BLaER1 treated with 17β-estradiol and CSF1 and Interleukin-3, amounts not matched to agents 10 nM and 100 nM (cell line): ENCODE measurements at regions not wholly inside any gene's neighbourhood (a gene's known extent, or its start where the extent isn't known, plus 50 kb on each side); places are given as distances from the start of the nearest gene placed in this dataset.

Source experiments
- H3K27ac ChIP-seq, 11 experiments: shearing (Covaris generic); formaldehyde crosslinking; 2 replicates each; pipeline ENCODE4 v1.8.1; 2022
- H3K27me3 ChIP-seq, 11 experiments: shearing (Covaris generic); formaldehyde crosslinking; 2 replicates each; pipeline ENCODE4 v1.8.1; 2022
- H3K36me3 ChIP-seq, 11 experiments: shearing (Covaris generic); formaldehyde crosslinking; 2 replicates each; pipeline ENCODE4 v1.8.1; 2022
- H3K4me1 ChIP-seq, 10 experiments: shearing (Covaris generic); formaldehyde crosslinking; 2 replicates each; pipeline ENCODE4 v1.8.1; 2022
- H3K4me2 ChIP-seq, 11 experiments: shearing (Covaris generic); formaldehyde crosslinking; 2 replicates each; pipeline ENCODE4 v1.8.1; 2022
- H3K4me3 ChIP-seq, 10 experiments: shearing (Covaris generic); formaldehyde crosslinking; 2 replicates each; pipeline ENCODE4 v1.8.1; 2022
- H3K9ac ChIP-seq, 11 experiments: shearing (Covaris generic); formaldehyde crosslinking; 2 replicates each; pipeline ENCODE4 v1.8.1; 2022
- H3K9me3 ChIP-seq, 11 experiments: shearing (Covaris generic); formaldehyde crosslinking; replicated peaks in 1 of 11; 2 replicates each; pipeline ENCODE4 v1.8.1; 2022
- H4K20me1 ChIP-seq, 11 experiments: shearing (Covaris generic); formaldehyde crosslinking; 2 replicates each; pipeline ENCODE4 v1.8.1; 2022
- Cebpa-rat ChIP-seq, 11 experiments: shearing (Covaris generic); IDR thresholded peaks; 2 replicates each; pipeline ENCODE4 v1.8.1; 2022

GRCh38 chr5:125205601-125206225 is 459.3 kb upstream of the ZNF608 start:
- no peak for TF ChIP-seq Cebpa-rat (IDR thresholded peaks at IDR 0.05)
- no peaks in the 10 kb centered on the region for H4K20me1 ChIP-seq
- H3K9me3 ChIP-seq = peaks cover 0 to 5% (median 0%) of the 10 kb centered on the region in 11 experiments; a peak in 1 of 22 replicates
- H3K9ac ChIP-seq = no peak overlapping the region
- no peaks in the 10 kb centered on the region for H3K36me3 ChIP-seq
- no peak overlapping the region for H3K27ac ChIP-seq
- H3K4me2 ChIP-seq = no peak overlapping the region
- H3K4me1 ChIP-seq = no peaks in the 10 kb centered on the region
- no peak overlapping the region for H3K4me3 ChIP-seq
- H3K27me3 ChIP-seq = no peaks in the 10 kb centered on the region

GRCh38 chr5:125207856-125208255 is 461.4 kb upstream of the ZNF608 start:
- Histone ChIP-seq H3K27me3 (no peaks in the 10 kb centered on the region), H3K36me3 (no peaks in the 10 kb centered on the region), H3K27ac (no peak overlapping the region), H3K4me2 (no peak overlapping the region), H3K9ac (no peak overlapping the region), H3K4me1 (no peaks in the 10 kb centered on the region), H4K20me1 (no peaks in the 10 kb centered on the region), H3K4me3 (no peak overlapping the region), H3K9me3 (peaks cover 0 to 5% (median 0%) of the 10 kb centered on the region in 11 experiments; a peak in 1 of 22 replicates)
- TF ChIP-seq Cebpa-rat (IDR thresholded peaks at IDR 0.05) = no peak

DNA sequence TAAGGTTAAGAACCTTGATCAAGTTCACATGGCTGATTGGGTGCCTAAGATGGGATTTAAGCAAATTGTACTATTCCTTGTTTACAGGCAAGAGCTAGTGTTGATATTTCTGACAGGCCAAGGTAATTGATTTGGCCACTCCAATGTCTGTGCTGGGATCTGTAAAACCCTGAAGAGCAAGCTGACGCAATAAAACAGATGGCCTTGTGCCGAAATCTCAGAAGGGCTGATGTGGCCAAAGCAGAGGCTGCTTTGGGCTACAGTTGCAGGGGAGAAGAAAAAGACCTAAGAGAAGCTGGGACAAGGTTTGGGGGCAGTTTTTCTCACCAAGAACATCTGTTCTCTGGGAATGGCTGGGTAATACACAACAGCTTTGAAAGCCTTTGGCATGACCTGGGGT is 463.2 kb upstream of the ZNF608 start:
- H3K27me3 ChIP-seq = no peaks in the 10 kb centered on the region
- no peaks in the 10 kb centered on the region for H3K4me1 ChIP-seq
- H3K9me3 ChIP-seq = peaks cover 0 to under 1% (median 0%) of the 10 kb centered on the region in 11 experiments; a peak in 1 of 22 replicates
- no peaks in the 10 kb centered on the region for H4K20me1 ChIP-seq
- H3K27ac ChIP-seq = no peak overlapping the region
- no peak for TF ChIP-seq Cebpa-rat (IDR thresholded peaks at IDR 0.05)
- no peaks in the 10 kb centered on the region for H3K36me3 ChIP-seq
- H3K4me3 ChIP-seq = no peak overlapping the region
- no peak overlapping the region for H3K4me2 ChIP-seq
- no peak overlapping the region for H3K9ac ChIP-seq

DNA sequence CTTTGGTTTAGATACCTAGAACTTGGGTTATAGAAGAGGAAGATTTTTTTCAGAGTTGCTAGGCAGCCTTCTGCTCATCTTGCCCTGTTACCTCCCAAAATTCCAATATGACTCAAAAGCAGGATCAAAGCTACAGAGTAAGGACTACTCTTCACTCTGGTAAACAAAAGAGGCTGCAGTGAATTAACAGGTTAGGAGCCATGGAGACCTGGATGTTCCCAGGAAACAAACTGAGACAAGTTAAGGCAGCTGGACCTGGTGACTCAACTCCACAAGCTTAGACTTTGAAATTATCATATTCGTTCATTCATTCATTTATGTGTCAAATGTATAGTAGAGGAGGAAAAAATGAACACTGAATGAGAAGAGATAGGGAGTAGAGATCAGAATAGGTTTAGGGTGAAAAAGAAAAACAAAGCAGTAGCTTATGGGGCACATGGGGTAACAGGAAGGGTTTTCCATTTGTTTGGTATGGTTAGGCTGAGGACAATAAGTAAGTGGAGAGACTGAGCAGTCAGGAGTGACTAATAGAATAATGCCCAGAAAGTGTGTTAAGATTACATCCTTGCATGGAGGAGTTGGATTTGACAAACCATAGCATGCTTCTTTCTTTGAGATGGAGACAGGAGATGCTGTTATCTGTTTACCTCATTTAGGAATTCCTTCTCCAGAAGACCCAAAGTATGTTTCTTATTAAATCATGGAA is 464.0 kb upstream of the ZNF608 start:
- H3K27me3 ChIP-seq = no peaks in the 10 kb centered on the region
- no peak for TF ChIP-seq Cebpa-rat (IDR thresholded peaks at IDR 0.05)
- H3K4me2 ChIP-seq = no peak overlapping the region
- H3K36me3 ChIP-seq = no peaks in the 10 kb centered on the region
- H3K27ac ChIP-seq = no peak overlapping the region
- H3K9me3 ChIP-seq = no peaks in the 10 kb centered on the region
- no peaks in the 10 kb centered on the region for H3K4me1 ChIP-seq
- no peak overlapping the region for H3K9ac ChIP-seq
- no peak overlapping the region for H3K4me3 ChIP-seq
- no peaks in the 10 kb centered on the region for H4K20me1 ChIP-seq

GRCh38 chr5:125214080-125214479 is 467.6 kb upstream of the ZNF608 start:
- Histone ChIP-seq H3K4me2 (no peak overlapping the region), H3K27me3 (no peaks in the 10 kb centered on the region), H3K9me3 (peaks cover 0 to under 1% (median 0%) of the 10 kb centered on the region in 11 experiments; a peak in 3 of 22 replicates), H3K9ac (no peak overlapping the region), H3K4me3 (no peak overlapping the region), H3K27ac (no peak overlapping the region), H4K20me1 (no peaks in the 10 kb centered on the region), H3K4me1 (no peaks in the 10 kb centered on the region), H3K36me3 (no peaks in the 10 kb centered on the region)
- no peak for TF ChIP-seq Cebpa-rat (IDR thresholded peaks at IDR 0.05)

- Histone ChIP-seq H3K9ac (no peak overlapping the region), H3K4me2 (no peak overlapping the region), H3K4me3 (no peak overlapping the region), H3K27ac (no peak overlapping the region), H3K9me3 (peaks cover 0 to 6% (median 0%) of the 10 kb centered on the region in 11 experiments; a peak in 3 of 22 replicates), H3K36me3 (no peaks in the 10 kb centered on the region), H3K27me3 (no peaks in the 10 kb centered on the region), H4K20me1 (no peaks in the 10 kb centered on the region), H3K4me1 (no peaks in the 10 kb centered on the region)
- TF ChIP-seq Cebpa-rat (IDR thresholded peaks at IDR 0.05) = no peak
Observed at GRCh38 chr5:125215593-125215992, 469.2 kb upstream of the ZNF608 start.

DNA sequence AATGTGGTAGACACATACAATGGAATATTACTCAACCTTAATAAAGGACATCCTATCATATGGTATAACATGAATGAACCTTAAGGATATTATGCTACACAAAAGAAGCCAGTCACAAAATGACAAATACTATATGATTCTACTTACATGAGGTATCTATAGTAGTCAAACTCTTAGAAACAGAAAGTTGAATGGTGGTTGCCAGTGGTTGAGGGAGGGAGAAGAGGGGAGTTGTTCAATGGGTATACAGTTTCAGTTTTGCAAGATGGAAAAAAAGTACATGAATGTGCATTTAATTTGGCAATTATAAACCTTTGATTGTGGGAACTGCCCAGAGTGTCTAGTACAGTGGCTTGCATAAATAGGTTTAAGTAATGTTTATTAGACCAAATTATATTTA is 473.3 kb upstream of the ZNF608 start:
- peaks cover 0 to 6% (median 0%) of the 10 kb centered on the region in 11 experiments; a peak in 3 of 22 replicates for H3K9me3 ChIP-seq
- no peak overlapping the region for H3K9ac ChIP-seq
- no peak overlapping the region for H3K4me3 ChIP-seq
- no peaks in the 10 kb centered on the region for H3K4me1 ChIP-seq
- H3K27me3 ChIP-seq = no peaks in the 10 kb centered on the region
- no peak overlapping the region for H3K27ac ChIP-seq
- H3K36me3 ChIP-seq = no peaks in the 10 kb centered on the region
- TF ChIP-seq Cebpa-rat (IDR thresholded peaks at IDR 0.05) = no peak
- H3K4me2 ChIP-seq = no peak overlapping the region
- H4K20me1 ChIP-seq = no peaks in the 10 kb centered on the region

DNA sequence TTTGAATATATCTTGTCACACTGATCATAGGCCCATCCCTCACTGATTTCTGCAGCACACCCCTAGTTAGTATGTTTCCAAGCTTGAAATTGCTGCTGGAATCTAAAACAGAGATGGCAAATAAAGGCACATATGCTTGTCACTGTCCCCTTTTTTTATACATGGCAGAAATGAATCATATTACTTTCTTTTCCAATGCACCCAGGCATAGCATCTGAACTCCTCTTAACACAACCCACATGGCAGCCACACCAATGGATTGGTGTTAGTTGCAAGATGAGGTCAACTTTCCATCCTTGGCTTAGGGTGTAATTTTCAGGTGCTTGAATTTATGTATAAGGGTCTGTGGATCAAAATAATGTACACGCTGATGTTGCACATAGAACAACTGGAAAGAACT is 473.8 kb upstream of the ZNF608 start:
- no peak for TF ChIP-seq Cebpa-rat (IDR thresholded peaks at IDR 0.05)
- Histone ChIP-seq H3K9ac (no peak overlapping the region), H3K36me3 (no peaks in the 10 kb centered on the region), H4K20me1 (no peaks in the 10 kb centered on the region), H3K27me3 (no peaks in the 10 kb centered on the region), H3K27ac (no peak overlapping the region), H3K9me3 (peaks cover 0 to 6% (median 0%) of the 10 kb centered on the region in 11 experiments; a peak in 3 of 22 replicates), H3K4me3 (no peak overlapping the region), H3K4me1 (no peaks in the 10 kb centered on the region), H3K4me2 (no peak overlapping the region)

GRCh38 chr5:125222597-125223240 is 476.3 kb upstream of the ZNF608 start:
- H3K4me3 ChIP-seq = no peak overlapping the region
- H3K9ac ChIP-seq = no peak overlapping the region
- H3K4me1 ChIP-seq = no peaks in the 10 kb centered on the region

More at GRCh38 chr5:125222597-125223240, 476.3 kb upstream of the ZNF608 start:
- Histone ChIP-seq H3K36me3 (no peaks in the 10 kb centered on the region), H3K4me2 (no peak overlapping the region), H3K9me3 (peaks cover 0 to 6% (median 0%) of the 10 kb centered on the region in 11 experiments; a peak in 3 of 22 replicates), H3K27me3 (no peaks in the 10 kb centered on the region), H4K20me1 (no peaks in the 10 kb centered on the region), H3K27ac (no peak overlapping the region)
- no peak for TF ChIP-seq Cebpa-rat (IDR thresholded peaks at IDR 0.05)
